GM21737 (cell line): ENCODE measurements at regions not wholly inside any gene's neighbourhood (a gene's known extent, or its start where the extent isn't known, plus 50 kb on each side); places are given as distances from the start of the nearest gene placed in this dataset.
"Not testable (repeated sequence)": the region's sequence is repeated elsewhere in the genome, so short reads cannot be mapped to it uniquely, and the experiment has no call there.

Experiments used
- ATAC-seq: cut with Tn5 transposase; IDR thresholded peaks from one replicate; pipeline ENCODE4 v1.9.1; 2021; ENCODE audit warnings: mild to moderate bottlenecking, moderate library complexity; ENCODE audit not compliant: unreplicated experiment

- ATAC-seq = no peak
These were observed 316.4 kb upstream of the RNF32 start for GRCh38 chr7:156324201-156324600.

GRCh38 chr7:156321430-156321829, 319.1 kb upstream of the RNF32 start:
- not testable (repeated sequence) for ATAC-seq

- ATAC-seq = no peak
These were observed 321.6 kb upstream of the RNF32 start for GRCh38 chr7:156318926-156319325.

- no peak for ATAC-seq
These were observed 322.1 kb upstream of the RNF32 start for GRCh38 chr7:156318426-156318825.

GRCh38 chr7:156309016-156309620, 331.5 kb upstream of the RNF32 start:
- ATAC-seq = no peak

- no peak for ATAC-seq
These were observed 333.4 kb upstream of the RNF32 start for GRCh38 chr7:156307193-156307592.

GRCh38 chr7:156305351-156305750, 335.2 kb upstream of the RNF32 start:
- ATAC-seq = no peak

- no peak for ATAC-seq
These were observed 357.8 kb upstream of the RNF32 start for GRCh38 chr7:156282816-156283215.

- ATAC-seq = no peak
These were observed 360.9 kb upstream of the RNF32 start for GRCh38 chr7:156279635-156280034.

- ATAC-seq = no peak
These were observed 365.3 kb upstream of the RNF32 start for GRCh38 chr7:156275292-156275691.

- ATAC-seq = no peak
These were observed 366.0 kb upstream of the RNF32 start for GRCh38 chr7:156274557-156274956.

- ATAC-seq = no peak
These were observed 379.0 kb upstream of the RNF32 start for GRCh38 chr7:156261581-156261980.

GRCh38 chr7:156257904-156258303, 382.7 kb upstream of the RNF32 start:
- no peak for ATAC-seq

- ATAC-seq = no peak
These were observed 384.9 kb upstream of the RNF32 start for GRCh38 chr7:156255635-156256034.

GRCh38 chr7:156251861-156252260, 388.7 kb upstream of the RNF32 start:
- ATAC-seq = no peak

- no peak for ATAC-seq
These were observed 400.0 kb upstream of the RNF32 start for GRCh38 chr7:156240532-156240931.

- ATAC-seq = no peak
These were observed 402.0 kb upstream of the RNF32 start for GRCh38 chr7:156238366-156239133.

- no peak for ATAC-seq
These were observed 403.0 kb upstream of the RNF32 start for GRCh38 chr7:156237614-156238013.

GRCh38 chr7:156236936-156237599, 403.5 kb upstream of the RNF32 start:
- ATAC-seq = no peak

- no peak for ATAC-seq
These were observed 404.2 kb upstream of the RNF32 start for GRCh38 chr7:156236181-156236889.

GRCh38 chr7:156234666-156235494, 405.7 kb upstream of the RNF32 start:
- no peak for ATAC-seq
